HFF-Myc (cell line): ENCODE measurements at regions not wholly inside any gene's neighbourhood (a gene's known extent, or its start where the extent isn't known, plus 50 kb on each side); places are given as distances from the start of the nearest gene placed in this dataset.

ENCODE experiments used
- DNase-seq: peaks from one replicate; pipeline ENCODE4 v3.0.0-alpha.2; 2011; ENCODE audit warnings: low read depth; ENCODE audit errors: extremely low read depth
- H3K4me3 ChIP-seq: replicated peaks from 2 replicates; pipeline ENCODE4 v1.5.1; 2011; ENCODE audit warnings: low read depth, mild to moderate bottlenecking, control low read depth, low read length
- CTCF ChIP-seq: IDR thresholded peaks from 2 replicates; pipeline ENCODE4 v1.5.1; 2012; ENCODE audit warnings: mild to moderate bottlenecking, low read depth, low read length, control low read depth; ENCODE audit errors: missing control alignments

GRCh38 chr3:22671848-22672247 is 531.3 kb upstream of the UBE2E2 start:
- no peak overlapping the region for H3K4me3 ChIP-seq
- no peak for TF ChIP-seq CTCF
- DNase-seq: no peak

- no peak for TF ChIP-seq CTCF
- no peak for DNase-seq
- no peak overlapping the region for H3K4me3 ChIP-seq
Observed at GRCh38 chr3:22684739-22685138, 518.4 kb upstream of the UBE2E2 start.

GRCh38 chr3:22685597-22685996 is 517.5 kb upstream of the UBE2E2 start:
- H3K4me3 ChIP-seq: no peak overlapping the region
- DNase-seq: no peak
- no peak for TF ChIP-seq CTCF

GRCh38 chr3:22691407-22691806 is 511.7 kb upstream of the UBE2E2 start:
- H3K4me3 ChIP-seq: no peak overlapping the region
- DNase-seq: no peak
- TF ChIP-seq CTCF: no peak

GRCh38 chr3:22691856-22692628 is 511.1 kb upstream of the UBE2E2 start:
- TF ChIP-seq CTCF: no peak
- no peak overlapping the region for H3K4me3 ChIP-seq
- DNase-seq: no peak

- H3K4me3 ChIP-seq: no peak overlapping the region
- no peak for TF ChIP-seq CTCF
- no peak for DNase-seq
Observed at GRCh38 chr3:22700876-22701275, 502.3 kb upstream of the UBE2E2 start.

GRCh38 chr3:22704166-22704565 is 499.0 kb upstream of the UBE2E2 start:
- no peak for TF ChIP-seq CTCF
- DNase-seq: no peak

More at GRCh38 chr3:22704166-22704565, 499.0 kb upstream of the UBE2E2 start:
- no peak overlapping the region for H3K4me3 ChIP-seq
